IMR-90 (cell line): ENCODE measurements at regions not wholly inside any gene's neighbourhood (a gene's known extent, or its start where the extent isn't known, plus 50 kb on each side); places are given as distances from the start of the nearest gene placed in this dataset.

Experiments
- CHD1 ChIP-seq: IDR thresholded peaks from 2 replicates; pipeline ENCODE4 v1.6.1; 2012; ENCODE audit warnings: low read depth, low read length, improper control_type of control experiment
- CTCF ChIP-seq: conservative IDR thresholded peaks from 2 replicates; pipeline ENCODE4 v1.5.1; 2012; ENCODE audit warnings: mild to moderate bottlenecking, low read depth, low read length, improper control_type of control experiment
- FOS ChIP-seq: fragments of 150-350 bp; IDR thresholded peaks from 2 replicates; pipeline ENCODE4 v1.6.1; 2016; ENCODE audit warnings: low read depth, low read length
- MXI1 ChIP-seq: IDR thresholded peaks from 2 replicates; pipeline ENCODE4 v1.6.1; 2012; ENCODE audit warnings: low read depth, mild to moderate bottlenecking, low read length, moderate library complexity, borderline replicate concordance
- NFE2L2 ChIP-seq: fragments of 150-350 bp; IDR thresholded peaks from 2 replicates; pipeline ENCODE4 v1.6.1; 2016; ENCODE audit warnings: low read depth, mild to moderate bottlenecking, low read length
- POLR2A ChIP-seq: IDR thresholded peaks from 2 replicates; pipeline ENCODE4 v1.6.1; 2012; ENCODE audit warnings: mild to moderate bottlenecking, low read depth, low read length
- RAD21 ChIP-seq: IDR thresholded peaks from 2 replicates; pipeline ENCODE4 v1.6.1; 2012; ENCODE audit warnings: low read length, improper control_type of control experiment
- RCOR1 ChIP-seq: IDR thresholded peaks from 2 replicates; pipeline ENCODE4 v1.6.1; 2012; ENCODE audit warnings: mild to moderate bottlenecking, low read length, improper control_type of control experiment; ENCODE audit not compliant: insufficient replicate concordance
- TF ChIP-seq, protein P1 (sequence below): fragments of 150-350 bp; IDR thresholded peaks from 2 replicates; pipeline ENCODE4 v1.6.1; 2017; ENCODE audit warnings: mild to moderate bottlenecking, antibody characterized with exemption, low read length, low read depth

DNA sequence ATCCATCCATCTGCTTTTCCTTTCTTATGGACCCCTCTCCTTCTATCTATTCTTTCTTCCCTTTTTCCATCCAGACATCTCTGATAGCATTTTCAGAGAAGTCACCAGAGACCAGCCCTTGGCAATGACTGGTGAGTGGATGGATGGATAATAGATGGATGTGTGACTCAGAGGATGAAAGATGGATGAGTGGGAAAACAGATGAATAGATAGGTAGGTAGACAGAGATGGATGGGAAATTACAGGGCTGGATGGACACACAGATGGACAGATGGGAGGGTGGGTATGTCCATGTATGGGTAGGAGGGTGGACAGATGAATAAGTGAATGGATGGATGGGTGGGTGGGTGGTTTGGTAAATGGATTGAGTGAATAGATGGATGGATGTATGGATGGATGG, 101.0 kb downstream of the LITAF start:
- no peak for TF ChIP-seq CTCF
- TF ChIP-seq NFE2L2 = no peak
- TF ChIP-seq POLR2A = no peak
- TF ChIP-seq CHD1 = no peak
- TF ChIP-seq, protein P1, sequence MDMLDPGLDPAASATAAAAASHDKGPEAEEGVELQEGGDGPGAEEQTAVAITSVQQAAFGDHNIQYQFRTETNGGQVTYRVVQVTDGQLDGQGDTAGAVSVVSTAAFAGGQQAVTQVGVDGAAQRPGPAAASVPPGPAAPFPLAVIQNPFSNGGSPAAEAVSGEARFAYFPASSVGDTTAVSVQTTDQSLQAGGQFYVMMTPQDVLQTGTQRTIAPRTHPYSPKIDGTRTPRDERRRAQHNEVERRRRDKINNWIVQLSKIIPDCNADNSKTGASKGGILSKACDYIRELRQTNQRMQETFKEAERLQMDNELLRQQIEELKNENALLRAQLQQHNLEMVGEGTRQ = no peak
- TF ChIP-seq RAD21 = no peak
- no peak for TF ChIP-seq FOS
- TF ChIP-seq MXI1 = no peak
- TF ChIP-seq RCOR1 = no peak
